ENCODE measurements at regions not wholly inside any gene's neighbourhood (a gene's known extent, or its start where the extent isn't known, plus 50 kb on each side); places are given as distances from the start of the nearest gene placed in this dataset.

- Mint-ChIP-seq H3K27ac (ENCODE audit: unreplicated experiment) (no peak overlapping the region), H3K36me3 (ENCODE audit: insufficient read depth, unreplicated experiment) (peaks cover 15% of the 10 kb centered on the region), H3K27me3 (ENCODE audit: unreplicated experiment) (no peaks in the 10 kb centered on the region), H3K4me3 (ENCODE audit: low read depth, unreplicated experiment) (no peak overlapping the region), H3K9me3 (ENCODE audit: low read depth, unreplicated experiment) (no peaks in the 10 kb centered on the region), H3K4me1 (ENCODE audit: low read depth, unreplicated experiment) (peaks cover 35% of the 10 kb centered on the region)
- no peak for DNase-seq
- no peak for TF ChIP-seq CTCF (IDR thresholded peaks at IDR 0.05; ENCODE audit: unreplicated experiment)
- BruUV-seq (replicated peaks), result no TSS peak
- intact Hi-C loops (cut with micrococcal nuclease; ENCODE audit: unreplicated experiment), result loop anchor here (10.0 kb wide), 1 partner anchor 54 kb away; the partner anchor contains the start of gene ADORA2B
- CTCF ChIA-PET, result no interaction called here
Measured at GRCh38 chr17:15890279-15890892, 54.5 kb upstream of the ADORA2B start.

- Mint-ChIP-seq H3K27me3 (ENCODE audit: unreplicated experiment) (no peaks in the 10 kb centered on the region), H3K27ac (ENCODE audit: unreplicated experiment) (no peak overlapping the region), H3K36me3 (ENCODE audit: insufficient read depth, unreplicated experiment) (peaks cover 15% of the 10 kb centered on the region), H3K4me1 (ENCODE audit: low read depth, unreplicated experiment) (peaks cover 41% of the 10 kb centered on the region), H3K4me3 (ENCODE audit: low read depth, unreplicated experiment) (no peak overlapping the region), H3K9me3 (ENCODE audit: low read depth, unreplicated experiment) (no peaks in the 10 kb centered on the region)
- TF ChIP-seq CTCF (IDR thresholded peaks at IDR 0.05; ENCODE audit: unreplicated experiment), result no peak
- intact Hi-C loops (cut with micrococcal nuclease; ENCODE audit: unreplicated experiment), result loop anchor here (10.0 kb wide), 1 partner anchor 53 kb away; the partner anchor contains the start of gene ADORA2B
- DNase-seq, result no peak
- no TSS peak for BruUV-seq (replicated peaks)
- CTCF ChIA-PET, result no interaction called here
Measured at GRCh38 chr17:15891318-15891717, 53.6 kb upstream of the ADORA2B start.

- peak overlapping the region; percentile 27 for H3K4me3 Mint-ChIP-seq (ENCODE audit: low read depth, unreplicated experiment)
- peaks cover 15% of the 10 kb centered on the region for H3K36me3 Mint-ChIP-seq (ENCODE audit: insufficient read depth, unreplicated experiment)
- no TSS peak for BruUV-seq (replicated peaks)
- peak overlapping the region; percentile 90 for H3K27ac Mint-ChIP-seq (ENCODE audit: unreplicated experiment)
- no peaks in the 10 kb centered on the region for H3K27me3 Mint-ChIP-seq (ENCODE audit: unreplicated experiment)
- CTCF ChIA-PET, result no interaction called here
- H3K4me1 Mint-ChIP-seq (ENCODE audit: low read depth, unreplicated experiment), result peaks cover 46% of the 10 kb centered on the region
- DNase-seq, result no peak
- H3K9me3 Mint-ChIP-seq (ENCODE audit: low read depth, unreplicated experiment), result no peaks in the 10 kb centered on the region
- intact Hi-C loops (cut with micrococcal nuclease; ENCODE audit: unreplicated experiment), result loop anchor here (10.0 kb wide), 1 partner anchor 53 kb away; the partner anchor contains the start of gene ADORA2B
- no peak for TF ChIP-seq CTCF (IDR thresholded peaks at IDR 0.05; ENCODE audit: unreplicated experiment)
Measured at GRCh38 chr17:15892244-15892643, 52.7 kb upstream of the ADORA2B start.

GRCh38 chr17:15892731-15893657, 51.9 kb upstream of the ADORA2B start:
- CTCF ChIA-PET, result no interaction called here
- Mint-ChIP-seq H3K4me3 (ENCODE audit: low read depth, unreplicated experiment) (peak overlapping the region; percentile 27), H3K4me1 (ENCODE audit: low read depth, unreplicated experiment) (peaks cover 53% of the 10 kb centered on the region), H3K27ac (ENCODE audit: unreplicated experiment) (peak overlapping the region; percentile 90), H3K27me3 (ENCODE audit: unreplicated experiment) (no peaks in the 10 kb centered on the region), H3K36me3 (ENCODE audit: insufficient read depth, unreplicated experiment) (peaks cover 15% of the 10 kb centered on the region), H3K9me3 (ENCODE audit: low read depth, unreplicated experiment) (no peaks in the 10 kb centered on the region)
- peak; percentile 17 for DNase-seq
- intact Hi-C loops (cut with micrococcal nuclease; ENCODE audit: unreplicated experiment), result loop anchor here (10.0 kb wide), 1 partner anchor 52 kb away; the partner anchor contains the start of gene ADORA2B
- no TSS peak for BruUV-seq (replicated peaks)
- TF ChIP-seq CTCF (IDR thresholded peaks at IDR 0.05; ENCODE audit: unreplicated experiment), result no peak
